ENCODE measurements at regions not wholly inside any gene's neighbourhood (a gene's known extent, or its start where the extent isn't known, plus 50 kb on each side); places are given as distances from the start of the nearest gene placed in this dataset.

GRCh38 chr10:9781666-9782065, 1236.0 kb upstream of the CELF2 start:
- Histone ChIP-seq H2AFZ (ENCODE audit: control insufficient read depth, low read length) (no peak overlapping the region), H3K27me3 (ENCODE audit: control insufficient read depth, extremely low read depth, insufficient read depth, low read length) (no peaks in the 10 kb centered on the region), H3K36me3 (ENCODE audit: control insufficient read depth in 2 of 2, extremely low read depth in 1 of 2, insufficient read depth in 2 of 2, low read length in 2 of 2) (no peaks in the 10 kb centered on the region), H3K4me1 (ENCODE audit: control insufficient read depth, extremely low read depth, insufficient read depth, low read length) (no peaks in the 10 kb centered on the region), H3K9ac (ENCODE audit: control insufficient read depth, extremely low read depth, insufficient read depth, low read length) (no peak overlapping the region), H3K4me2 (ENCODE audit: control insufficient read depth, extremely low read depth, insufficient read depth, low read depth, low read length) (no peak overlapping the region), H3K4me3 (ENCODE audit: control insufficient read depth in 2 of 3, extremely low read depth in 1 of 3, insufficient read depth in 2 of 3, low read depth in 1 of 3, low read length in 3 of 3) (no peak overlapping the region), H3K9me1 (ENCODE audit: control insufficient read depth, extremely low read depth, insufficient read depth, low read length) (no peaks in the 10 kb centered on the region), H3K27ac (ENCODE audit: control insufficient read depth, insufficient read depth, low read length) (no peak overlapping the region), H4K20me1 (ENCODE audit: control insufficient read depth, extremely low read depth, insufficient read depth, low read length) (no peaks in the 10 kb centered on the region), H3K9me3 (ENCODE audit: control insufficient read depth, low read depth, low read length) (no peaks in the 10 kb centered on the region), H3K79me2 (ENCODE audit: control insufficient read depth, insufficient read depth, low read length) (no peaks in the 10 kb centered on the region)
- dilution Hi-C loops (cut with MboI; ENCODE audit: extremely low pct_ligation_motif_present, low sequenced_read_pairs): no loop called here
- FAIRE-seq: no peak
- no peak for DNase-seq (ENCODE audit: low read depth, low spot score)
- TF ChIP-seq EZH2 (IDR thresholded peaks at IDR 0.05; ENCODE audit: low read length) (no peak), CTCF (optimal IDR thresholded peaks at IDR 0.05 in 1 of 3, IDR thresholded peaks at IDR 0.05 in 1 of 3, conservative IDR thresholded peaks at IDR 0.05 in 1 of 3; ENCODE audit: extremely low read depth in 1 of 3, insufficient read depth in 2 of 3, low read length in 3 of 3) (no peak)

GRCh38 chr10:9786101-9786500, 1231.6 kb upstream of the CELF2 start:
- Histone ChIP-seq H3K36me3 (ENCODE audit: control insufficient read depth in 2 of 2, extremely low read depth in 1 of 2, insufficient read depth in 2 of 2, low read length in 2 of 2) (no peaks in the 10 kb centered on the region), H3K79me2 (ENCODE audit: control insufficient read depth, insufficient read depth, low read length) (no peaks in the 10 kb centered on the region), H3K27me3 (ENCODE audit: control insufficient read depth, extremely low read depth, insufficient read depth, low read length) (no peaks in the 10 kb centered on the region), H3K4me3 (ENCODE audit: control insufficient read depth in 2 of 3, extremely low read depth in 1 of 3, insufficient read depth in 2 of 3, low read depth in 1 of 3, low read length in 3 of 3) (no peak overlapping the region), H3K4me1 (ENCODE audit: control insufficient read depth, extremely low read depth, insufficient read depth, low read length) (no peaks in the 10 kb centered on the region), H4K20me1 (ENCODE audit: control insufficient read depth, extremely low read depth, insufficient read depth, low read length) (no peaks in the 10 kb centered on the region), H3K9me1 (ENCODE audit: control insufficient read depth, extremely low read depth, insufficient read depth, low read length) (no peaks in the 10 kb centered on the region), H3K9ac (ENCODE audit: control insufficient read depth, extremely low read depth, insufficient read depth, low read length) (no peak overlapping the region), H2AFZ (ENCODE audit: control insufficient read depth, low read length) (no peak overlapping the region), H3K4me2 (ENCODE audit: control insufficient read depth, extremely low read depth, insufficient read depth, low read depth, low read length) (peak overlapping the region; percentile 30), H3K27ac (ENCODE audit: control insufficient read depth, insufficient read depth, low read length) (peak overlapping the region; percentile 38), H3K9me3 (ENCODE audit: control insufficient read depth, low read depth, low read length) (no peaks in the 10 kb centered on the region)
- dilution Hi-C loops (cut with MboI; ENCODE audit: extremely low pct_ligation_motif_present, low sequenced_read_pairs): no loop called here
- TF ChIP-seq EZH2 (IDR thresholded peaks at IDR 0.05; ENCODE audit: low read length): no peak
- no peak for TF ChIP-seq CTCF (optimal IDR thresholded peaks at IDR 0.05 in 1 of 3, IDR thresholded peaks at IDR 0.05 in 1 of 3, conservative IDR thresholded peaks at IDR 0.05 in 1 of 3; ENCODE audit: extremely low read depth in 1 of 3, insufficient read depth in 2 of 3, low read length in 3 of 3)
- FAIRE-seq (no peak), DNase-seq (ENCODE audit: low read depth, low spot score) (no peak)
